NCI-H2196 (cell line): ENCODE measurements at regions not wholly inside any gene's neighbourhood (a gene's known extent, or its start where the extent isn't known, plus 50 kb on each side); places are given as distances from the start of the nearest gene placed in this dataset.
"Not testable (repeated sequence)": the region's sequence is repeated elsewhere in the genome, so short reads cannot be mapped to it uniquely, and the experiment has no call there.

Source experiments
- DNase-seq: peaks from one replicate; lab custom pipeline; 2025; ENCODE audit not compliant: unreplicated experiment; lab: John Stamatoyannopoulos, UW

DNA sequence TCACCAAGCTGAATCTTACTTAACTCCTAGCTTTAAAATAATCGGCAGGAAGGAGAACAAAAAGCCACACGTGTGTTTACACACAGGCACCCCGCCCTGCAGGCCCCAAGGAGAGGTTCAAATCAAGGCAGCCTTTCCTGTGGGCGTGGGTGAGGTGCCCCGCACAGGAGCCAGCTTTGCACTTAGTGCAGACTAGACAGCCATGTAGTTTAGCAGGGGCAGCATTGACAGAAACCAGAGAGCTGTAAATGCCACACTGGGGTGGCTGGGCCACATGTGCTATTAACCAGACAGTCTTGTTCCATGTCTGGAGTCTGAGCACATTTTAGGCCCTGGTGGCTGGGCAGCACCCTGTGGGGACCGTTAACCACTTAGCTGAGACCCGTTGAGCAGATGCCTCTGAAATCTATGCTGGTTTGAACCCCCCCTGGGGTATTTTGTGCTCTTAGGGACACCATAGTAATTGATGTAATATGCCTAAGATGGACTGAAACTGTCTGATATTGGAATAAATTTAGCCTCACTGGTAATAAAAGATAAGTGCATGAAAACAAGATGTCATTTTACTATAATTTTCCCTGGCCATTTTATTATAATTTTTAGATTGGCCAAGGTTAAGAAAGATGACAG lies 106.4 kb upstream of the KCNG1 start:
- no peak for DNase-seq

DNA sequence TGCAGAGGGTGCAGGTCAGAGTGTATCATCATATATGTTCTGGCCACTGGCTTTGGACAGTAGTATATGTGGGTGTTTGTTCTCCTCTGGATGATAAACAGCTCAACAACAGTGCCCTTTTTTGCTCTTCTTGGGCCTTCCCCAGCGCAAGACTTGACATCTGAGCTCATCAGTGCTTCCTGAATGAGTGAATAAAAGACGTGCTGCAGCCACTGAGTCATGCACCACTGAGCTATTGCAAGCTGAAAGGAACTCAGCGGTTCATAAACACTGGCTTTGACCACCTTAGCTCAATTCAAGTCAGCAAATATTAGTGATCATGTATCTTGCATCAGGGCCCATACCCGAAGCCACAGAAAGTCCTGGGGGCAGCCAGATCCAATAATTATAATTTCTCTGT lies 105.3 kb upstream of the KCNG1 start:
- DNase-seq = no peak

DNA sequence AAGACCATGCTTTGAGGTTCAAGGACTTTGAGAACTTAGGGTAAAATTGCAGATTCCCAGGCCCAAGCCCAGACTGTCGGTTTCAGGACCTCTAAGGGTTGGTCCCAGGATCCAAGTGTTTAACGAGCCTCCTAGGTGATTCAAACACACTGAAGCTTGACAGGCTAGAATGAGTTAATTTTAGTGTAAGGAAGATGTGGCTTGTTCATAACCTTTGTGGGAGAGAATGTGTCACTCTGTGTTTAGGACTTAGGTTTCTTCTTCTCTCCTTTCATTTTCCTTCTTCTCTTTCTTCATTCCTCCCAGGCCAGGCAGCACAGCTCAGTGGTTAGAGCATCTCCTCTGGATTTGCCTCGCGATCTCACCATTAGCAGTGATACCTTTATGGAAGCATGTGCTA lies 104.8 kb upstream of the KCNG1 start:
- DNase-seq = no peak

DNA sequence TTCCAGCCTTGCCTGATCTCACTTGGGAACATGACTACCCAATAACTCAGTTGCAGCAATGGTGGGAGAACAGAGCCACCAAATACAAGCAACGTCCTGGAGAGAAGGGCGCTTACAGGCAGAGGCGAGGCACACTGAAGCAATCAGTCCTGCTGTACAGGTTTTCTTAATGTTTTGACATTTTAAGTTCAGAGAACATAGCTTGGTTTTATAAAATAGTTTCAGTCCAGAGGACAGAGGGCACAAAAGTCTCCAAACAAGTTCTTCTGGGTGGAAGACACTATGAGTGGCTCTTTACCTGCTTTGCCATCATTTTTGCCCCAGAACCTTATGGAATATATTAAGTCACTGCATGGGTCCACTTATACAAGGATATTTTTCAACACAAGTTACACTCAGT lies 103.4 kb upstream of the KCNG1 start:
- DNase-seq = no peak

DNA sequence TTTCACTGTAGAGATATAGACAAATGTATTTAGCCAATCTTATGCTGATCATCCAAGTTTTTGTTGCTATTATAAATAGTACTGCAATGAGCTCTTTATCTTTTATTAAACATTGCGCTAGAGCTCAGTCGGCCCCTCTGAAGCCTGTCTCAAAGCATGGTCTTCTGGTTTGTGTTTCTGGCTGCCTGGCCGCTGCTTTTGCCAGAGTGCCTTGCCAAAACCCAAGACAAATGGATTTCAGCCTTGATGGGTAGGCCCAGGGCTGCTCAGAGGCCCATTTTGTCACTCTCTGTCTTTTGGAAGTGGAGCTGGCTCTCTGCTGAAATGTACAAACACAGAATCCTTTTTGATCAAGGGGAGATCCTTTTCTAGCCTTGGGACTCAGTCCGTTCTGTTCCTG lies 102.9 kb upstream of the KCNG1 start:
- no peak for DNase-seq

DNA sequence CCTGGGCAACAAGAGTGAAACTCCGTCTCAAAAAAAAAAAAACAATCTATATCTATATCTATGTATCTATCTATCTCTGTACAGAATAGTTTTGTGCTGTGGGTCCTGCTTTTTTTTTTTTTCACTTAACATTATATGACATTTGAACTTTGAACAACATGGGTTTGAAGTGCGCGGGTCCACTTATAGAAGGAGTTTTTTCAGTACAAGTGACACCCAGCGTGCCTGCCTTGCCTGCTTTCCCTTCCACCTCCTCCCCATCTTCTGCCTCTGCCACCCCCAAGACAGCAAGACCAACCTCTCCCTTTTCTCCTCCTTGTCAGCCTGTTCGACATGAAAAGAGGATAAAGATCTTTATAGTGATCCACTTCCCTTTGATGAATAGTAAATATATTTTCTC lies 102.2 kb upstream of the KCNG1 start:
- DNase-seq = no peak

DNA sequence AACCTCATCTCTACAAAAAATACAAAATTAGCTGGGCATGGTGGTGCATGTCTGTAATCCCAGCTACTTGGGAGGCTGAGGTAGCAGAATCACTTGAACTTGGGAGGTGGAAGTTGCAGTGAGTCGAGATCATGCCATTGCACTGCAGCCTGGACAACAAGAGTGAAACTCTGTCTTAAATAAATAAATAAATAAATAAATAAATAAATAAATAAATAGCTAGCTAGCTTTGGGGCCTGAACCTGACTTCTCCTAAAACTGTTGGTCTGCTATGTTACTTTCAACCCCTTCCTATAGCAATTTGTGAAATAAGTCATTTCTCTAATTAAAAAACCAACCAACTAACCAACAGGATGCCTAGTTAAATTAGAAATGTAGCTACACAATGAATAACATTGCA lies 101.0 kb upstream of the KCNG1 start:
- DNase-seq = not testable (repeated sequence)

DNA sequence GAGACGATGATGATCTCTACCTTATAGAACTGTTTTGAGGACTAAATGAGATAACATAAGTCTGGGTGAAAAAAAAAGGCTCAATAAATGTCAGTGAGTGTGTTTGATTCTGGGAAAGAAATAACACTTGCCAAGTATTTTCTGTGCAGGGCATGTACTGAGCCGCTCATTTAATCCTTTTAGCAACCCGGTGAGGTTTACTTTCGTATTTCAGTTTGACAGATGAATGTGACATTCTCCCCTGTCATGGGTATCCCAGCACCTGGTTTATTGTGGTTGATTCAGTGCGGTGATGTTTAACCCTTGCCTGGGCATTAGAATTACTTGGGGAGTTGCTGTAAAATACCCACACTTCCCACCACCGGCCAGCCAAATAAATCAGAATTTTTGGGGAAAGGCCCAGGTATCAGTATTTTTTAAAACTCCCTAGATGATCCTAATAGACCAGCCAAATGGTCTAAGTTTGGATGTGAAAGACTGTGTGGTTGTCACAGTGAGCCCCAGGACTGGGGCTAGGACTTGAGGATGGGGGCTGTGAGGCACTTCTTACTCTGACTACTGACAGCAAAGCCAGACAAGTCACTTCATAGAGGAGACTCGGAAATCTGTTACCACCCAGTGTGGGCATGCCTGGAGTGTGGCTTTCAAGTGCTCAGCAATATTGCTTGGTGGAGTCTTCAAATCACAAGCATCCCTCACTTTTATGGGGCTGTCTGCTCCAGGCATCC lies 100.2 kb upstream of the KCNG1 start:
- no peak for DNase-seq

DNA sequence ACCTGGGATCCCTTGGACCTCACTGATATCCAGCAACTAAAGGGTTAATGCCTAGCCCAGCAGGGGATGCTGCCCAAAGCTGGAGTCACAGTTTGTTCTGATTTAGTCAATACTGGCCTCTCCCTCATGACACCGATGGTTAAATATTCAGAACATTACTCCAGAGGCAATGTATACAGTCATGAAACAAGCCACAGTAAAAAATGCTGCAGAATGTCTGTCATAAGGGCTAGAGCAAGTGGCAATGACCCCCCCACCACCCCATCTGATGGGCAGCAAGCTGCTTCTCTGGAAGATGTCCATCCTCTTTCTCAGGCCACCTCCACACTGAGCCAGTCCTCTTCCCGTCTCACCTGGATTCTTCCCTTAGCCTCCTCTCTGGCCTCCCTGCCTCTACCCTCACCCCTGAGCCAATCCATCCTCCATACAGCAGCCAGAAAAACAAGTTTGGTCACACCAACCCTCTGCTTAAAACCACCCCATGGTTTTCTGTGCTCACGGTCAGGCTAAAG lies 99.0 kb upstream of the KCNG1 start:
- DNase-seq = no peak

DNA sequence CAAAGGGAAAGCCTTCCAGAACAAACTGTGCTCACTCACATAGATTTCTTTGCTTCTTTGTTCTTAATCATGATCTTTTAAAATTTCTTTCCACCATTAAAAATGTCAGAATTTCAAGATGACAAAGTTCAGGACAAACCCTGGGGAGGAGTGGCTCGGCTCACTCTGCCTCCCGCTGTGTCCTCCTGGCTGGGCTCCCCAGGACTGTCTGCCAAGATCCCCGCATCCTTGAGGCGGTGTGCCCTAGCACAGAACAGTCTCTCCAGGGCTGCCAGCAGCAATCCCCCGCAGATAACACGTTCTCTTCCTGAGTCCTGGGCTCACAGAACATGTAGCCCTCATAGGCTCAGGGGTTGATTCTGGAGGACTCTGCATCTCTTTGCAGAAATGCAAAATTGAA lies 98.4 kb upstream of the KCNG1 start:
- no peak for DNase-seq

DNA sequence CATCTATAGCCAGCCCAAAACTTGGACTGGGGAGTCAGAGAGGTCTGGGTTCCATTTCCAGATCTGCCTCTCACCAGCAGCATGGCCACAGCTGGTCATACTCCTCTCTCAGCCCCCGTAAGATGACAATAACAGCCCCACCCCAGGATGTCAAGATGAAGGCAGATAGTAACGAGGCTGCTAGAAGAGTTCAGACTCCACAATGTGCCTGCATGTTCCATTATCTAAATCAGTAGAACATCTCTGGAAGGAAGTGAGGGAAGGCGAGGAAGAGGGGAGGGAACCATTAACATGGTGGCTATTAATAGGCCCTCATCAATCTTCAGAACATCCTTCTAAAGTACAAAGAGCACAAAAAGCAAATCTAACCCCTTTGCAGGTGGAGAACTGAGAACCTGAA lies 98.0 kb upstream of the KCNG1 start:
- no peak for DNase-seq

DNA sequence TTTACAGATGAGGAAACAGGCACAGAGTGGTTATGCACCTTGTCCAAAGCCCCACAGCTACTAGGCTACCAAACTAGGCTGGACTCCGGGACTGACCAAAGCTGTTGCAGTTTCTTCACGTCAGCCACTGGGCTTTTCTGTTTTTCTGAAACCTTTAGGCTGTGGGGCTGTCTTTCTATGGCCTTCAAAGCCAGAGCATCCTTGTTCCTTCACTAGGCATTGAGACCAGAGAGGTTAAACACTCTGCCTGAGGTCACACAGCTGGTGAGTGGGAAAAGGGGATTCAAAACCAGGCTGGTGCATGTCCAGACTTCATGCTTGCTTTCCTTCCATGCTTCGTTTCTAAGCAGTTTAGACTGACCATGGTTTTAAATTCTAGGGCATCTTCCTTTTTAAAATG lies 97.5 kb upstream of the KCNG1 start:
- DNase-seq = no peak

DNA sequence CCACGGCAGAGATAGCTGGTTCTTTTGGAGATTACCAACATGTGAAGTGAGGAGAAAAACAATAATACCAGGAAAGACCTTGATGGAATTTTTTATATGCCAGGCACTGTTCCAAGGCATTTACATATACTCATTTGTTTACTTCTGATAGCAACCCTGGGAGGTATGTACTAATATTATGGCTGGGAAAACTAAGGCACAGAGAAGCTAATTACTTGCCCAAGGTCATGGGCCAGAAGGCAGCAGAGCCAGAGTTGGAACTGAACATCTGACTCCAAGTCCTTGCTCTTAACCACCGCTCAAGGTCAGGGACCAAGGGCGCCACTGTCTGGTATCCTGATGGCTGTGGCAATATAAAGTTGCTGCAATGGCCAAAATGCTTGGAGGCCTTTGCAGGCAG lies 97.0 kb upstream of the KCNG1 start:
- DNase-seq = no peak

DNA sequence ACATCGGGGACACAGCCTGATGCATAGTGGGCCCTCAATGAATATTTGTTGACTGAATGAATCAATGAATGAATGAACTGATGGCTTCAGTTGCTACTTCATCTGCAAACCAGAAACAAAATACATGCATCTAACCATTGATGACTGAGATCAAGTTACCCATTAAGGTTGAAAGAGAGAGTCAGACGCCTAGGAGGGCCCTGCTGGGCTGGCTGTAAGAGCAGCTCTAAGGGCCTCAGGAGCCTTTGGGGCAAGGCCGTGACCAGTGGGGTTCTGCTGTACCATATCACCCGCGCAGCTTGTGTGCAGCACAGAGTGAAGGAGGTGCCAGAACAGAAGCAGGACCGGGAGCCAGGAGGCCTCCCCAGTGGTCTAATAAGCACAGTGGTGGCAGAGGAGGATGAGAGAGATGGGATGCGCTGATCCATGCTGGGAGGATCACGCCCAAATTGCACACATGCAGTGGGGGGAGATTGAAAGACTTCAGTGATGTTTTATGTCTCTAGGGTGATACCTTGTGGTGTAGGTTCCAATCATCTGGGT lies 96.1 kb upstream of the KCNG1 start:
- DNase-seq = no peak

DNA sequence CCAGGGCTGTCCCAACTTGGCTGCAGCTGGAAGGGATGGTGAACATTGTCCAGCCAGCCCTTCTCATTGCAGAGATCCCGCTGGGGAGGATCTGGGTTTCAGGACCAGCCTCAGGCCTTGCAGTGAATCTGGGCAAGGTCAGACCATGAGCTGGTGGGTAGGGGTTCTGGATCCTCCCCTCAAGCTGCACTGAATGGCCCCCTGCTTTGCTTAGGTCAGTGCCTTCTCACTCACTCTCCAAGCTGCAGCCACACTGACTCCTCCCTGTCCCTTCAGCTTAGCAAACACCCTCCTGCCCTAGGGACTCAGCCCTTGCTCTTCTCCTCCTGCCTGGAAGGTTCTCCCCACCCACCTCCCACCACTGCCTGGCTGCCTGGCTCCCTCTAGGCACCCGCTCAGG lies 95.3 kb upstream of the KCNG1 start:
- DNase-seq = no peak

DNA sequence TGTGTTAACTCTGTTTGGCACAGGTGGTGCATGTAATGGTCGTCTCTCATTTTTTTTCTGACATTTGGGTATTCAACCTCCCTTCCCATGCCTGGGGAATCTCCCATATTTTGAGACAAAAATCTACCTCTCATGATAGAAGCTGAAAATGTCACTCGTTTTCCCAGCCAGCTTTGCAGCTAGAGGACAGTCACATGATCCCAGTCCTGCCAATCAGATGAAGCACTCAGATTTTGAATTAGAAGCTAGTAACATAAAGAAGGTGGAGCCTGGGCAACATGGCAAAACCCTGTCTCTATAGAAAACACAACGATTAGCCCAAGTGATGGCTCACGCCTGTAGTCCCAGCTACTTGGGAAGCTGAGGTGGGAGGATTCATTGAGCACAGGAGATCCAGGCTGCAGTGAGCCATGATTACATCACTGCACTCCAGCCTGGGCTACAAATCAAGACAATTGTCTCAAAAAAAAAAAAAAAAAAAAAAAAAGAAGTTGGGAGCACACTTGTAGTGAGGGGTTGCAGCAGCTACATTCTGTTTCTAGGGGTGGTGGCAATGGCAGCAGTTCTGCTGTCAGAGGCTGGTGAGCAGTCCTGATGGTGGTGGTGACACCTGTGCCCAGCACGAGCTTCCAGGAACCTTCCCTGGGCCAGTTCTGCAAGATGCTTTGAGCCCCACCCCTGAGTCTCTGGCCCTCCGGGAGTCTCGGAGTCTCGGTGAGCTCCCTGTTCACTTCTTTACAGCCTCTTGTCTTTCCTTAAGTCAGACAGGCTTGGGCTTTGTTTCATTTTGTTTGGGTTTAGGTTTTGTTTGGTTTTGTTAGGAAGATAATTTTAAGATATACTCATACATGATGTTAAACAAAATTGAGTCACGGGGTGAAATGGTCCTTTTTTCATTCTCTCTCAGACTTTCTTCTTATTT lies 94.1 kb upstream of the KCNG1 start:
- DNase-seq = no peak

DNA sequence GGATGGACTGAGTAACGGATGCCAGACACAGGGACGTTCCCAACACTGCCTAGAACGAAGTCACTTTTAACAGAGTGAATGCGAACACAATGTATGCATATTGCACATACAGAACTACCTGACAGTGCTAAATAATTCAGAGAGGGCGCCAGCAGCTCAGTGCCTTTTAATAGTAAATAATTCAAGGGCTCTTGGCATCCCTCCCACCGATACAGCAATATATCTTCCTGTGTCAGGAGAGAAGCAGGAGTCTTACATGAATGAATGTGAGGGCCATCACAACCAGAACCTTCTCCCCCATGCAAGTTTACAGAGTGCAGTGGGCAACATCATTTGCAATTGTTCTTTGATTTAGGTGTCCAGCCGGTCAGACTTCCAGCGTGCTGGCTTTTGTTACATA lies 88.4 kb upstream of the KCNG1 start:
- DNase-seq = no peak

DNA sequence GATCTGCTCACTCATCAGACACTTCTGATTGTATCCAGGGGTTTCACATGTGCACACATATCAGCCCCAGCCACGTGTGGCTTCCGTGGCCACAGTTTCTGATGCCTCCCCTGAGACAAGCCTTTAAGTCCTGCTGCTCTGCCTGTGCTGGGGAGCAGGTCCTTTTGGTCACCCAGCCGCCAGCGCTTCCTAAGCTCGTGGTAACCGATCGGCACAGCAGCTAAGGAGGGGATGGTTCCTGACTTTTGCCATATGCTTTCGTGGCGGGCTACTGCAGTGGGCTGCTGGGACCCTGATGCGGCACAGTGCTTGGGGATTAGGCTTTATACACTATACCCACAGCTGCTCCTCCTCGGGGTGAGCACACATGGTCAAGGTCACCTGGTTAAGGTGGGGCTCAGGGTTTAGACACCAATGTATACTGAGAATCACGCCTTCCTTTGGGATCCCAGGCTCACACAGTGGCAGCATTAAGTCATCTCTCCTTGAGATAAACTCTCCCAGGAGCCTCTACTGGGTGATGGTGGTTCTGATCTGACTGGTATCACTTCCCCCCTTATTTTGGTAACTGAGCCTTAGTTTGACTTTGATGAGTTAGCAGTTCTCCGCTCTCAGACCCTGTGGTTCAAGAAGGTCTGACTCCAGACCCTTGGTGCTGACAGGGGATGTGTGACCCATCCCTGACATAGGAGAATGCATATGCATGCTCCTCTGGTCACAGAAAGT lies 85.9 kb upstream of the KCNG1 start:
- DNase-seq = no peak

DNA sequence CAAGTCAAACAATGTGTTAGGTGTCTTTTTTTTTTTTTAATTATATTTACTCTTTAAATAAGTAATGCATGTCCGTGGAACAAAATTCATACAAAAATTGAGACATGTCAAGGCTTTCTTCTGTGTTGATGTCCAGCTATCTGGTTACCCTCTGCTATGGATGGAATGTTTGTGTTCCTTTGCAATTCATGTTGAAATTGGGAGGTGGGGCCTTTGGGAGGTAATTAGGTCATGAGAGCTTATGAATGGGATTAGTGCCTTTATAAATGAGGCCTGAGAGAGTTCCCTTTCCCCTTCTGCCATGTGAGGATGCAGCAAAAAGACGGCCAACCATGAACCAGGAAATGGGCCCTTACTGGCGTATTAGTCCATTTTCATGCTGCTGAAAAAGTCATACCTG lies 83.1 kb upstream of the KCNG1 start:
- no peak for DNase-seq

DNA sequence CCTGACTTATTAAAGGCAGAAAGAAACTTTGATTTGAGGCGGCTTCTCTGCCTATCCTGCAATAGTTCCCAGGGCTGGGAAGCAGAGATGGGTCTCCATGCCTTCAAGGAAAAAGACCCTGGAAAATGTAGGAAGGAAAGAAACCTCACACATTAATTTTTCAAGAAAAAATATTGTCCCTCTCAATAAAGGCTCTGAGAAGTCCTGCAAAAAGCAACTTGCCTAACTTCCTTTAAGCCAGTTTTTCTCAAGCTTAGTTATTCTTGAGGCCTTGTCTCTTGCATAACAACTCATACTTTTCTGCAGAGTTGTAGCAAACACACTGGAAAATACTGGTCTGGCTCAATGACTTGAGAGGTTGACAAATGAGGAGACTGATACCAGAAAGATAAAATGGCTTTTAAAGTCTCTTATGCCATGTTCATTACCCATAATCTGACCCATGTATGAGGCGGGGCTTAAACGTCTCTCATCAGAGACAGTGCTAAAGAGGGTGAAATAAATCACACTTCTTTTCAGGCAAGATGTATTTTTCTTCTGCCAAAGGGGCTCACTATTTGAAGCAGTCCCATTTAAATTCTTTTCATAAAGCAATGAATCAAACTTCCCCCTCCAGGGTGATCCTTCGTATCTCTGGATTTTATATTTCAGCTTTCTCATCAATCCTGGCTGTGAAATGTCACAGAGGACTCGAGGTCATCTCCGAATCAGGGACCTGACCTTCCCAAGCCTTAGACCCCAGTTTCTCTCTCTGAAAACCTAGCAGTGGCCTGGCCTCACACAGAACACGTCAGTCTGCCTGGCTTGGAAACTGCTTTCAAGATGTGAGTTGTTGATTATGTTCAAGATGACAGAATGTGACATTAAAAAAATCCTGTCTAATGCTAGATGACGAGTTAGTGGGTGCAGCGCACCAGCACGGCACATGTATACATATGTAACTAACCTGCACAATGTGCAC lies 82.3 kb upstream of the KCNG1 start:
- no peak for DNase-seq
